ENCODE measurements at regions not wholly inside any gene's neighbourhood (a gene's known extent, or its start where the extent isn't known, plus 50 kb on each side); places are given as distances from the start of the nearest gene placed in this dataset.
"Not testable (repeated sequence)": the region's sequence is repeated elsewhere in the genome, so short reads cannot be mapped to it uniquely, and the experiment has no call there.

GRCh38 chr2:65613968-65614555 is 181.7 kb upstream of the SPRED2 start:
- H3K4me3 Mint-ChIP-seq = no peak overlapping the region
- H3K9me3 ChIP-seq (ENCODE audit: control insufficient read depth, low read length, poor library complexity, severe bottlenecking) = no peaks in the 10 kb centered on the region
- H3K4me1 Mint-ChIP-seq = no peaks in the 10 kb centered on the region
- DNase-seq (no peak), ATAC-seq (no peak)
- H3K36me3 Mint-ChIP-seq (ENCODE audit: low read depth) = no peaks in the 10 kb centered on the region
- H3K27me3 Mint-ChIP-seq = peaks cover 11% of the 10 kb centered on the region
- no peak overlapping the region for H3K27ac Mint-ChIP-seq

- H3K4me3 Mint-ChIP-seq = no peak overlapping the region
- H3K27me3 Mint-ChIP-seq = peaks cover 21% of the 10 kb centered on the region
- H3K9me3 ChIP-seq (ENCODE audit: control insufficient read depth, low read length, poor library complexity, severe bottlenecking) = no peaks in the 10 kb centered on the region
- H3K4me1 Mint-ChIP-seq = no peaks in the 10 kb centered on the region
- H3K27ac Mint-ChIP-seq = no peak overlapping the region
- no peak for DNase-seq
- ATAC-seq = no peak
- H3K36me3 Mint-ChIP-seq (ENCODE audit: low read depth) = no peaks in the 10 kb centered on the region
Observed at GRCh38 chr2:65611488-65611887, 179.1 kb upstream of the SPRED2 start.

- Mint-ChIP-seq H3K4me3 (no peak overlapping the region), H3K36me3 (ENCODE audit: low read depth) (no peaks in the 10 kb centered on the region), H3K27ac (no peak overlapping the region), H3K4me1 (peaks cover 3% of the 10 kb centered on the region), H3K27me3 (peaks cover 25% of the 10 kb centered on the region)
- DNase-seq (no peak), ATAC-seq (no peak)
- no peaks in the 10 kb centered on the region for H3K9me3 ChIP-seq (ENCODE audit: control insufficient read depth, low read length, poor library complexity, severe bottlenecking)
Observed at GRCh38 chr2:65608916-65609315, 176.5 kb upstream of the SPRED2 start.

- H3K27ac Mint-ChIP-seq = no peak overlapping the region
- no peaks in the 10 kb centered on the region for H3K36me3 Mint-ChIP-seq (ENCODE audit: low read depth)
- ATAC-seq (no peak), DNase-seq (no peak)
- H3K4me3 Mint-ChIP-seq = no peak overlapping the region
- peaks cover 25% of the 10 kb centered on the region for H3K27me3 Mint-ChIP-seq
- H3K4me1 Mint-ChIP-seq = peaks cover 3% of the 10 kb centered on the region
- no peaks in the 10 kb centered on the region for H3K9me3 ChIP-seq (ENCODE audit: control insufficient read depth, low read length, poor library complexity, severe bottlenecking)
Observed at GRCh38 chr2:65608466-65608865, 176.1 kb upstream of the SPRED2 start.

DNA sequence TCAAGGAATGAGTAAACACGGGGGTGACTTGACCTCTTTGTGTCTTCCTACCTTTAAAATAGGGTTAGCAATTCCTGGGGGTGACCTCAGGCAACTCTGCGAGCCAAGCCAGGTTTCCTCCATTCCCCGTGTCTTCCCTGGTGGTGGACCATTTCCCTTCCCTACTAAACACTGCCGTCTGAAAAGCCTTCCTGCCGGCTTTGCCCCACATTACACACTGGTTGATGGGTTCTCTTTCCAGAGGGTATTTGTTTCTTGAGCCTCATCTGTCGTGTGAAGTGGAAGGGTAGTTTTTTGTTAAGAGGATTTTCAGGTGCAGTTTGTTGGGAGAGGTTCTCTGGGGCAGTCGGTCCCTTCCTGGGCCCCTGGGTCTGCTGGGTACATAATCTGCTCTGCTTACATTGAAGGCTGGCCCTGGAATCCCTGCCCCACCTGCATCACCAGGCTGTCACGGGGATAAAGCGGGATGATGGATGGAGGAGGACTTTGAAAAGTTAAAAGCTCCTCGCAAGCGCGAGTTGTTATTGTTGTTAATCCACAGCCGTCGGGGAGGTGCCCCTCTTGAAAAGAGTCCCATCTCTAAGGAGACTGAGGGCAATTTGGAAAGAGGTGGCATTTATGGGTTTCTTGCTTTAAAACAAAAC is 175.4 kb upstream of the SPRED2 start:
- no peak for DNase-seq
- no peak for ATAC-seq
- H3K9me3 ChIP-seq (ENCODE audit: control insufficient read depth, low read length, poor library complexity, severe bottlenecking) = no peaks in the 10 kb centered on the region
- Mint-ChIP-seq H3K27me3 (peaks cover 26% of the 10 kb centered on the region), H3K36me3 (ENCODE audit: low read depth) (no peaks in the 10 kb centered on the region), H3K27ac (peak overlapping the region; percentile 71), H3K4me3 (no peak overlapping the region), H3K4me1 (peaks cover 3% of the 10 kb centered on the region)

DNA sequence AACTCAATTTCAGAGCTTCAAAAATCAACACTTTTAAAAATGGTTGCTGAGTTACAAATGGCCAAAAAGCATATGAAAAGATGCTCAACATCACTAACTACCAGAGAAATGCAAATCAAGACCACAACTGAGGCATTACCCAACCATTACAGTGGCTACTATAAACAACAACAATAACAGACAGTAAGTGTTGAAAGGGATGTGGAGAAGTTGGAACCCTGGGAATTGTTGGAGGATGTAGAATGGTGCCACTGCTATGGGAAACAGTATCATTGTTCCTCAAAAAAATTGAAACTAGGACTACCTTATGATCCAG is 173.3 kb upstream of the SPRED2 start:
- Mint-ChIP-seq H3K27ac (no peak overlapping the region), H3K4me3 (no peak overlapping the region), H3K4me1 (peaks cover 3% of the 10 kb centered on the region), H3K36me3 (ENCODE audit: low read depth) (no peaks in the 10 kb centered on the region), H3K27me3 (peaks cover 20% of the 10 kb centered on the region)
- ATAC-seq (no peak), DNase-seq (no peak)
- no peaks in the 10 kb centered on the region for H3K9me3 ChIP-seq (ENCODE audit: control insufficient read depth, low read length, poor library complexity, severe bottlenecking)

DNA sequence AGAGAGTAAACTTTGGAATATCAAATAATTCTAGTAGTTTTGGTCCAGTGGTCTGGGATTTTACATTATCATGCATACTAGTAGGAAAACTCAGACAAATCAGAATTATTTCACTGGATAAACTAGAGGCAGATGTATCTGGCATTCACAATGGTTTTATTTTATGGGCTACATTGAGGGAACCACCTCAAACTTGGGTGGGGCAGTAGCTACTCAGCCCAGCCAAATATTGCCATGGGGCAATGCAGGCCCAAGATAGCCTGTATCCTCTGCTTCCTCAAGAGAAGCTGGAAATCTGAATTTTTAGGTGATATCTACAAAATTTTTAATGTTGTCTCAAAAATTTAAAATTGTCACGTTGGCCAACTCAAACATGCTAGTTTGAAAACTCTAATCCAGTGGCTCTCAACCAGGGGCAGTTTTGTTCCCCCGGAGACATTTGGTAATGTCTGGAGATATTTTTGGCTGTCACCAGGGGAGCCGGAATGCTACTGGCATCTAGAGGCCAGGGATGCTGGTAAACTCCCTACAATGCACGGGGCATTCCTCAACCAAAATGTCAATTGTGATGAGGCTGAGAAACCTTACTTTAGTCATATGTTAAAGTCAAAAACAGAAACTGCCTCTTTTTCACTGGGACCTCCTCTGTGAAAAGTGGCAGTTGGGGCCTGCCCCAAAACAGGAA is 172.8 kb upstream of the SPRED2 start:
- Mint-ChIP-seq H3K4me3 (no peak overlapping the region), H3K27me3 (peaks cover 20% of the 10 kb centered on the region), H3K36me3 (ENCODE audit: low read depth) (no peaks in the 10 kb centered on the region), H3K27ac (no peak overlapping the region), H3K4me1 (peaks cover 3% of the 10 kb centered on the region)
- H3K9me3 ChIP-seq (ENCODE audit: control insufficient read depth, low read length, poor library complexity, severe bottlenecking) = no peaks in the 10 kb centered on the region
- DNase-seq (no peak), ATAC-seq (no peak)

DNA sequence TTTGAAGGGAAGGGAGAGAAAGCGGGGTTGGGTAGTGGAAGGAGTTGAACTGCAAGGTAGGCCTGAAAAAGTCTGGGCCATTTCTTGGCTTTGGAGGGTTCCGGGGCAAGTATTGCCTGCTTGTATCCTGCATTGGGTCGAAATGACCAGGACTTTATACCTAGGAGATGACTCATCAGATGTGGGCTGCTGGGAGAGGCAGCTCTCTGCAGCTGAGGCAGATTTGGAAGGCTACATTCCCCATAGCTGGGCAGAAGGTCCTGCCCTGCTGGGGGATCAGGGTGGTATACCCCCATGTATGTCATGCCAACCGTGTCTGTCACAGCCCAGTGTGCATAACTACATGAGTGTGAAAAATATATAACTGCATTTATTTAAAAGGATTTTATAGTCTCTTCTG is 171.8 kb upstream of the SPRED2 start:
- Mint-ChIP-seq H3K4me1 (peaks cover 3% of the 10 kb centered on the region), H3K27ac (no peak overlapping the region), H3K4me3 (no peak overlapping the region), H3K36me3 (ENCODE audit: low read depth) (no peaks in the 10 kb centered on the region), H3K27me3 (peaks cover 20% of the 10 kb centered on the region)
- H3K9me3 ChIP-seq (ENCODE audit: control insufficient read depth, low read length, poor library complexity, severe bottlenecking) = no peaks in the 10 kb centered on the region
- DNase-seq (no peak), ATAC-seq (no peak)

GRCh38 chr2:65602603-65603235 is 170.3 kb upstream of the SPRED2 start:
- ATAC-seq (no peak), DNase-seq (no peak)
- Mint-ChIP-seq H3K4me1 (peaks cover 3% of the 10 kb centered on the region), H3K27me3 (peaks cover 17% of the 10 kb centered on the region), H3K4me3 (no peak overlapping the region), H3K27ac (no peak overlapping the region), H3K36me3 (ENCODE audit: low read depth) (no peaks in the 10 kb centered on the region)
- no peaks in the 10 kb centered on the region for H3K9me3 ChIP-seq (ENCODE audit: control insufficient read depth, low read length, poor library complexity, severe bottlenecking)

- ATAC-seq; H3K27ac Mint-ChIP-seq; H3K4me3 Mint-ChIP-seq; H3K36me3 Mint-ChIP-seq (ENCODE audit: low read depth); DNase-seq; H3K9me3 ChIP-seq (ENCODE audit: control insufficient read depth, low read length, poor library complexity, severe bottlenecking); H3K4me1 Mint-ChIP-seq: not testable (repeated sequence)
- H3K27me3 Mint-ChIP-seq = peaks cover 26% of the 10 kb centered on the region
Observed at GRCh38 chr2:65600871-65601270, 168.5 kb upstream of the SPRED2 start.

DNA sequence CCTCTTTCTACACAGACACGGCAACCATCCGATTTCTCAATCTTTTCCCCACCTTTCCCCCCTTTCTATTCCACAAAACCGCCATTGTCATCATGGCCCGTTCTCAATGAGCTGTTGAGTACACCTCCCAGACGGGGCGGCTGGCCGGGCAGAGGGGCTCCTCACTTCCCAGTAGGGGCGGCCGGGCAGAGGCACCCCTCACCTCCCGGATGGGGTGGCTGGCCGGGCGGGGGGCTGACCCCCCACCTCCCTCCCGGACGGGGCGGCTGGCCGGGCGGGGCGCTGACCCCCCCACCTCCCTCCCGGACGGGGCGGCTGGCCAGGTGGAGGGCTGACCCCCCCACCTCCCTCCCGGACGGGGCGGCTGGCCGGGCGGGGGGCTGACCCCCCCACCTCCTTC is 168.0 kb upstream of the SPRED2 start:
- H3K27me3 Mint-ChIP-seq = peaks cover 26% of the 10 kb centered on the region
- not testable (repeated sequence) for H3K4me1 Mint-ChIP-seq; H3K27ac Mint-ChIP-seq; H3K4me3 Mint-ChIP-seq; H3K36me3 Mint-ChIP-seq (ENCODE audit: low read depth); DNase-seq; ATAC-seq; H3K9me3 ChIP-seq (ENCODE audit: control insufficient read depth, low read length, poor library complexity, severe bottlenecking)

GRCh38 chr2:65599693-65600092 is 167.3 kb upstream of the SPRED2 start:
- no peaks in the 10 kb centered on the region for H3K9me3 ChIP-seq (ENCODE audit: control insufficient read depth, low read length, poor library complexity, severe bottlenecking)
- no peak for DNase-seq
- no peaks in the 10 kb centered on the region for H3K36me3 Mint-ChIP-seq (ENCODE audit: low read depth)
- H3K4me1 Mint-ChIP-seq = no peaks in the 10 kb centered on the region
- peaks cover 24% of the 10 kb centered on the region for H3K27me3 Mint-ChIP-seq
- no peak overlapping the region for H3K27ac Mint-ChIP-seq
- no peak overlapping the region for H3K4me3 Mint-ChIP-seq
- ATAC-seq = no peak

DNA sequence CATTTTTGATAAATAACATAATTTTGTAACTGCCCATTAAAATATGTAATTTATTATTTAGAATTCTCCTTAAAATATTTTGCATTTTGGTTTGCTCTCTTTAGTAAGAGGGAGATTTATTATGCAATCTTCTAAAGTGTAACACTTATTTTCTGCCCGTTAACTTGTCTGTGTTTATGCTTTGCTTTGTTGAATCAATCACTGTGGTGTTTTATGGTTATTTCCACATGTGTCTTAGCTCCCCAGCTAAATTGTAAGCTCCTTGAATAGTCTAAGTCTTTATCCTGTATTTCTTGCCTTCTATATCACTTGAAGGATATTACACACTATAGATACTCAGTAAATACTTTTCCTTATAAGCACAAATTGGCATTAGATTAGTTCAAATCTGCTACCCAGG is 166.6 kb upstream of the SPRED2 start:
- DNase-seq (no peak), ATAC-seq (no peak)
- H3K4me3 Mint-ChIP-seq = no peak overlapping the region
- H3K27me3 Mint-ChIP-seq = peaks cover 21% of the 10 kb centered on the region
- no peaks in the 10 kb centered on the region for H3K4me1 Mint-ChIP-seq
- H3K27ac Mint-ChIP-seq = no peak overlapping the region
- H3K9me3 ChIP-seq (ENCODE audit: control insufficient read depth, low read length, poor library complexity, severe bottlenecking) = no peaks in the 10 kb centered on the region
- no peaks in the 10 kb centered on the region for H3K36me3 Mint-ChIP-seq (ENCODE audit: low read depth)

Data from T-helper 17 cell (primary cell).